MM.1S (cell line): ENCODE measurements at regions not wholly inside any gene's neighbourhood (a gene's known extent, or its start where the extent isn't known, plus 50 kb on each side); places are given as distances from the start of the nearest gene placed in this dataset.
"Not testable (repeated sequence)": the region's sequence is repeated elsewhere in the genome, so short reads cannot be mapped to it uniquely, and the experiment has no call there.

ENCODE experiments used
- DNase-seq: peaks from one replicate; pipeline ENCODE4 v3.0.0-alpha.2; 2015
- H2AFZ ChIP-seq: fragments of 300-600 bp; sonication (generic); 2 replicates; pipeline ENCODE4 v1.6.0; 2016; ENCODE audit warnings: antibody characterized with exemption, low read length
- H3F3A ChIP-seq: fragments of 300-600 bp; sonication (generic); 2 replicates; pipeline ENCODE4 v1.6.1; 2016; ENCODE audit warnings: mild to moderate bottlenecking, antibody characterized with exemption, low read length, moderate library complexity, mixed read lengths; ENCODE audit not compliant: insufficient read depth
- H3K27ac ChIP-seq: fragments of 300-600 bp; sonication (generic); 2 replicates; pipeline ENCODE4 v1.5.1; 2016; ENCODE audit warnings: mild to moderate bottlenecking, low read length
- H3K27me3 ChIP-seq: fragments of 300-600 bp; sonication (generic); replicated peaks from 2 replicates; pipeline ENCODE4 v1.6.0; 2016; ENCODE audit warnings: low read length; ENCODE audit not compliant: insufficient read depth
- H3K36me3 ChIP-seq: fragments of 300-600 bp; sonication (generic); replicated peaks from 2 replicates; pipeline ENCODE4 v1.6.1; 2016; ENCODE audit warnings: mild to moderate bottlenecking, low read length, mixed read lengths; ENCODE audit not compliant: insufficient read depth
- H3K4me1 ChIP-seq: fragments of 300-600 bp; sonication (generic); 2 replicates; pipeline ENCODE4 v1.6.1; 2016; ENCODE audit warnings: low read length, mixed read lengths
- H3K4me2 ChIP-seq: fragments of 300-600 bp; sonication (generic); 2 replicates; pipeline ENCODE4 v1.6.0; 2016; ENCODE audit warnings: low read depth, low read length
- H3K4me3 ChIP-seq: fragments of 300-600 bp; sonication (generic); 2 replicates; pipeline ENCODE4 v1.5.1; 2016; ENCODE audit warnings: low read length, mixed read lengths
- H3K79me2 ChIP-seq: fragments of 300-600 bp; sonication (generic); 2 replicates; pipeline ENCODE4 v1.6.1; 2016; ENCODE audit warnings: mixed run types, low read length, mixed read lengths
- H3K9ac ChIP-seq: fragments of 300-600 bp; sonication (generic); 2 replicates; pipeline ENCODE4 v1.6.1; 2016; ENCODE audit warnings: low read length, mixed read lengths
- H3K9me2 ChIP-seq: fragments of 300-600 bp; sonication (generic); replicated peaks from 2 replicates; pipeline ENCODE4 v1.6.1; 2016; ENCODE audit warnings: mild to moderate bottlenecking, low read length, mixed read lengths; ENCODE audit not compliant: insufficient read depth
- H3K9me3 ChIP-seq: fragments of 300-600 bp; sonication (generic); replicated peaks from 2 replicates; pipeline ENCODE4 v1.6.1; 2016; ENCODE audit warnings: mild to moderate bottlenecking, low read length, mixed read lengths; ENCODE audit not compliant: insufficient read depth
- H4K20me1 ChIP-seq: fragments of 300-600 bp; sonication (generic); 2 replicates; pipeline ENCODE4 v1.6.1; 2016; ENCODE audit warnings: mild to moderate bottlenecking, low read length, moderate library complexity, mixed read lengths; ENCODE audit not compliant: insufficient read depth
- CTCF ChIP-seq: fragments of 300-600 bp; sonication (generic); IDR thresholded peaks from 2 replicates; pipeline ENCODE4 v1.5.1; 2016; ENCODE audit warnings: antibody characterized with exemption, low read length, mixed read lengths
- EZH2 ChIP-seq: fragments of 300-600 bp; sonication (generic); optimal IDR thresholded peaks from 2 replicates; pipeline ENCODE3; 2017; ENCODE audit warnings: low read depth, mild to moderate bottlenecking, antibody characterized with exemption, low read length, mixed read lengths
- EZH2phosphoT487 ChIP-seq: fragments of 300-600 bp; sonication (generic); IDR thresholded peaks from 2 replicates; pipeline ENCODE4 v1.6.1; 2018; ENCODE audit warnings: antibody characterized with exemption, low read length

- Histone ChIP-seq H4K20me1 (no peaks in the 10 kb centered on the region), H3K4me3 (no peak overlapping the region), H3K27ac (no peak overlapping the region), H3K9ac (no peak overlapping the region), H3F3A (no peaks in the 10 kb centered on the region), H3K27me3 (no peaks in the 10 kb centered on the region), H2AFZ (no peak overlapping the region), H3K79me2 (no peaks in the 10 kb centered on the region), H3K36me3 (no peaks in the 10 kb centered on the region), H3K4me2 (no peak overlapping the region), H3K9me2 (no peaks in the 10 kb centered on the region), H3K9me3 (no peaks in the 10 kb centered on the region), H3K4me1 (no peaks in the 10 kb centered on the region)
- no peak for DNase-seq
- no peak for TF ChIP-seq EZH2phosphoT487
- TF ChIP-seq CTCF = no peak
- TF ChIP-seq EZH2 = no peak
Observed at GRCh38 chr1:118809586-118809985, 178.6 kb downstream of the TBX15 start.

DNA sequence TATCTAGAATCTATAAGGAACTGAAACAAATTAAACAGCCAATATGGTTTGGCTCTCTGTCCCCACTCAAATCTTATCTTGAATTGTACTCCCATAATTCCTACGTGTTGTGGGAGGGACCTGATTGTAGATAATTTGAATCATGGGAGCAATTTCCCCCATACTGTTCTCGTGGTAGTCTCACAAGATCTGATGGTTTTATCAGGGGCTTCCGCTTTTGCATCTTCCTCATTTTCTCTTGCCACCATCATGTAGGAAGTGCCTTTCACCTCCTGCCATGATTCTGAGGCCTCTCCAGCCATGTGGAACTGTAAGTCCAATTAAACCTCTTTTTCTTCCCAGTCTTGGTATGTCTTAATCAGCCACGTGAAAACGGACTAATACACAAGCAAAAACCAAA lies 185.0 kb downstream of the TBX15 start:
- H3K27ac ChIP-seq, H3K9ac ChIP-seq, H3K36me3 ChIP-seq, H2AFZ ChIP-seq, H3K9me2 ChIP-seq, H3K9me3 ChIP-seq, H3K27me3 ChIP-seq, H3K79me2 ChIP-seq, H3K4me2 ChIP-seq, DNase-seq, H3K4me3 ChIP-seq, H4K20me1 ChIP-seq, H3F3A ChIP-seq, H3K4me1 ChIP-seq: not testable (repeated sequence)

DNA sequence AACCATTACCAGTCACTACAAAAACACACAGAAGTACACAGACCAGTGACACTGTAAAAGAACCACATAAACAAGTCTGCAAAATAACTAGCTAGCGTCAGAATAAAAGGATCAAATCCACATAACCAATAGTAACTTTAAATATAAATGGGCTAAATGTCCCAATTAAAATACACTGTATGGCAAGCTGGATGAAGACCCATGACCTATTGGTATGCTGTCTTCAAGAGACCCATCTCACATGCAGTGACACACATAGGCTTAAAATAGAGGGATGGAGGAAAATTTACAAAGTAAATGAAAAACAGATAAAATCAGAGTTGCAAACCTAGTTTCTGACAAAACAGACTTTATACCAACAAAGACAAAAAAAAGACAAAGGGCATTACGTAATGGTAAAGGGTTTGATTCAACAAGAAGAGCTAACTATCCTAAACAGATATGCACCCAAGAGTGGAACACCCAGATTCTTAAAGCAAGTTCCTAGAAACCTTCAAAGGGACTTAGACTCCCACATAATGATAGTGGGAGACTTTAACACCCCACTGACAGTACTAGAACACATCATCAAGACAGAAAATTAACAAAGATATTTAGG lies 196.9 kb downstream of the TBX15 start:
- no peaks in the 10 kb centered on the region for H3F3A ChIP-seq
- H3K4me2 ChIP-seq = no peak overlapping the region
- H3K79me2 ChIP-seq = no peaks in the 10 kb centered on the region
- H3K4me1 ChIP-seq = no peaks in the 10 kb centered on the region
- H3K27me3 ChIP-seq = no peaks in the 10 kb centered on the region
- no peaks in the 10 kb centered on the region for H3K9me2 ChIP-seq
- TF ChIP-seq EZH2phosphoT487 = no peak
- no peaks in the 10 kb centered on the region for H3K9me3 ChIP-seq
- H4K20me1 ChIP-seq = no peaks in the 10 kb centered on the region
- H3K36me3 ChIP-seq = no peaks in the 10 kb centered on the region
- H3K27ac ChIP-seq = no peak overlapping the region
- H3K4me3 ChIP-seq = no peak overlapping the region
- H3K9ac ChIP-seq = no peak overlapping the region
- no peak for DNase-seq
- H2AFZ ChIP-seq = no peak overlapping the region

- Histone ChIP-seq H2AFZ (no peak overlapping the region), H3K4me2 (no peak overlapping the region), H3K27me3 (no peaks in the 10 kb centered on the region), H3K36me3 (no peaks in the 10 kb centered on the region), H3K9ac (no peak overlapping the region), H3F3A (no peaks in the 10 kb centered on the region), H3K79me2 (no peaks in the 10 kb centered on the region), H3K27ac (no peak overlapping the region), H4K20me1 (no peaks in the 10 kb centered on the region), H3K4me3 (no peak overlapping the region), H3K4me1 (no peaks in the 10 kb centered on the region), H3K9me2 (no peaks in the 10 kb centered on the region), H3K9me3 (no peaks in the 10 kb centered on the region)
- TF ChIP-seq EZH2 (no peak), EZH2phosphoT487 (no peak)
- DNase-seq = no peak
Observed at GRCh38 chr1:118788463-118788862, 199.7 kb downstream of the TBX15 start.
